WI38 (cell line): ENCODE measurements at regions not wholly inside any gene's neighbourhood (a gene's known extent, or its start where the extent isn't known, plus 50 kb on each side); places are given as distances from the start of the nearest gene placed in this dataset.

ENCODE experiments used
- H3K4me3 ChIP-seq: 2 replicates; pipeline ENCODE4 v1.5.1; 2011; ENCODE audit warnings: low read depth, mild to moderate bottlenecking, control low read depth, low read length
- TF ChIP-seq, protein P1 (sequence below): IDR thresholded peaks from 2 replicates; pipeline ENCODE4 v1.5.1; 2012; ENCODE audit warnings: low read depth, mild to moderate bottlenecking, control low read depth, low read length

GRCh38 chr9:26313108-26313507 is 579.5 kb downstream of the CAAP1 start:
- H3K4me3 ChIP-seq = no peak overlapping the region
- TF ChIP-seq, protein P1, sequence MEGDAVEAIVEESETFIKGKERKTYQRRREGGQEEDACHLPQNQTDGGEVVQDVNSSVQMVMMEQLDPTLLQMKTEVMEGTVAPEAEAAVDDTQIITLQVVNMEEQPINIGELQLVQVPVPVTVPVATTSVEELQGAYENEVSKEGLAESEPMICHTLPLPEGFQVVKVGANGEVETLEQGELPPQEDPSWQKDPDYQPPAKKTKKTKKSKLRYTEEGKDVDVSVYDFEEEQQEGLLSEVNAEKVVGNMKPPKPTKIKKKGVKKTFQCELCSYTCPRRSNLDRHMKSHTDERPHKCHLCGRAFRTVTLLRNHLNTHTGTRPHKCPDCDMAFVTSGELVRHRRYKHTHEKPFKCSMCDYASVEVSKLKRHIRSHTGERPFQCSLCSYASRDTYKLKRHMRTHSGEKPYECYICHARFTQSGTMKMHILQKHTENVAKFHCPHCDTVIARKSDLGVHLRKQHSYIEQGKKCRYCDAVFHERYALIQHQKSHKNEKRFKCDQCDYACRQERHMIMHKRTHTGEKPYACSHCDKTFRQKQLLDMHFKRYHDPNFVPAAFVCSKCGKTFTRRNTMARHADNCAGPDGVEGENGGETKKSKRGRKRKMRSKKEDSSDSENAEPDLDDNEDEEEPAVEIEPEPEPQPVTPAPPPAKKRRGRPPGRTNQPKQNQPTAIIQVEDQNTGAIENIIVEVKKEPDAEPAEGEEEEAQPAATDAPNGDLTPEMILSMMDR = no peak

GRCh38 chr9:26311463-26311995 is 581.1 kb downstream of the CAAP1 start:
- H3K4me3 ChIP-seq = no peak overlapping the region
- TF ChIP-seq, protein P1 = no peak

DNA sequence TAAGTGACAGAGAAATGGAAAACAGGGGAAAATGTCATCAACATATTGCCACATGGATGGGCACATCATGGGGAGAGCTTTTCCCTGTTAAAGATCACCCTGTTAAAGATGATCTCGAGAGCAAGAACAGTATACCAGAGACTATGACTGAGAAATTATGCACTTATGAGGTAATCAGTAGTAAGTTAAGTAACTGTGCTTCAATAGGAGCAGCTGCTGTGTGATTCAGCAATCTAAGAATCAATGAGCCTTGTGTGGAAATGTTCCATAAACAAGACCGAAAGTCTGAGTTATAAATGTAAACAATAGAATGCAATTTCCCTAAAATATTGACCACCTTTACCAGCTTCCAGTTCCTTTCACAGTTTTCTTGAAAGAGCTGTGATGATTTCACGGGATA is 582.3 kb downstream of the CAAP1 start:
- TF ChIP-seq, protein P1 = no peak
- no peak overlapping the region for H3K4me3 ChIP-seq

DNA sequence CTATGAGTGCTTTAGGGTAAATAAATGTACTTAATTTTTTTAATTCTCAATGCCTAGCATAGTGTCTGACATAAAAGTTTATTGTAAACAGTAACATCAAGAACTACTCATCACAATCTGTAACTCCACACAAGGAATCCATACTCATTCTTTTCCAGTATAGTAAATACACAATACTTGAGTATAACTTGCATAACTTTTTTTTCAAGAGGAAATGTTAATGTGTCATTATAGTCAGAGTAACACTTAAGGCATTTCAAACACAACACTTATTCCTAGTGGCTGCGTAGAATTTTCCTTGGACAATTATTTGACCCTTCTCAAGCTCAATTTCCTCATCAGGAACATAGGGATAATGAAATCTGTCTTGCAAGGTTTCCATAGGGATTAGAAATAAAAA is 584.3 kb downstream of the CAAP1 start:
- TF ChIP-seq, protein P1 = no peak
- no peak overlapping the region for H3K4me3 ChIP-seq

GRCh38 chr9:26301659-26302058 is 590.9 kb downstream of the CAAP1 start:
- TF ChIP-seq, protein P1 = no peak
- no peak overlapping the region for H3K4me3 ChIP-seq

- TF ChIP-seq, protein P1 = no peak
- H3K4me3 ChIP-seq = no peak overlapping the region
These were observed 591.6 kb downstream of the CAAP1 start for GRCh38 chr9:26301046-26301445.

DNA sequence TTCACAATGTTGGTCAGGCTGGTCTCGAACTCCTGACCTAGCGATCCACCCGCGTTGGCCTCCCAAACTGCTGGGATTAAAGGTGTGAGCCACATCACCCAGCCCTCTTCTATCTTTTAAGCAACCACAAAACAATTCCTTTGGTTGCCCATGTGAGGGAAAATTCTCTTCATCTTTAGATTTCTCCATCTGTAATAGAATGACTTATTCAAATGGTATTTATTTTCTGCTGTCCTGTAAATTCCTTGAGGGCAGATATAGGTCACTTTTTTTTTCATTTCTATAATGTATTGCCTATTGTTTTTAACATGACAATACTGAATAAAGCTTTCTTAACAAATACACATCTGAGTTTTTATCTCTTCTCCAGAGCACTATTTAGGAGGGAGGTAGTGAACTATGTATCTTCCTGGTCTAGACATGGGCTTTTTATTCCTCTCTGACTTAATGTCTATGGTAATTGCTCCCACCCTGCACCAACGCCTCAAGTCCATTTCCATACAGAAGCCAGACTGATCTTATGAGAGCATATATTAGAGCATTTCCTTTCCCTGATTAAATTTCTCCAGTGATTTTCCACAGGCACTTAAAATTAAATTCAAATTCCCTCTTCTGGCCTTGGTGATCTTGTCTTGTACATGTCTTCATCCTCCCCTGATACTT is 595.6 kb downstream of the CAAP1 start:
- TF ChIP-seq, protein P1 = no peak
- H3K4me3 ChIP-seq = no peak overlapping the region
